Left renal cortex interstitium (tissue), 4 donors: ENCODE measurements at regions not wholly inside any gene's neighbourhood (a gene's known extent, or its start where the extent isn't known, plus 50 kb on each side); places are given as distances from the start of the nearest gene placed in this dataset.
"Not testable (repeated sequence)": the region's sequence is repeated elsewhere in the genome, so short reads cannot be mapped to it uniquely, and the experiment has no call there.

Experiments used
- DNase-seq, 4 donors: peaks; one replicate each; pipeline ENCODE4 v3.0.0-alpha.2; 2013; ENCODE audit warnings: low read depth in 4 of 4, low spot score in 2 of 4, missing footprints in 1 of 4

- DNase-seq, result no peak
These were observed 227.4 kb upstream of the ZNF804A start for GRCh38 chr2:184370954-184371353.

GRCh38 chr2:184371641-184372040 is 226.7 kb upstream of the ZNF804A start:
- no peak for DNase-seq

DNA sequence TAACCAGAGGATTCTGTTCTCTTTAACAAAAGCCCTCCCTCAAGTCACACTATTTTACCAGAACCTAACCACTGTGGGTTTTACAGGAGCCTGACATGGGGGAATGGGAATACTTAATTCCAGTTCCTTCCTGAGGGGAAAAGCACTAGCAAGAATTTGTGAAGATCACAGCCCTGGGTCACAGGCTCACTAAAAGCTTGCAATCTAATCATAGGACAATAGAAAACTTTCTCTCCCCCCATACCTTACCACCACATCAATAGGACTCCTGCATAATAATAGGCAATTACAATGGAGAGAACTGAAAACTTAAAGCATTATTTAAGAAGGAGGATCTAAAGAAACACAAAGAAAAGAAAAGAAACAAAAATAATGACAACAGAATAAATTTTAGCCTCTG is 225.8 kb upstream of the ZNF804A start:
- no peak for DNase-seq

DNA sequence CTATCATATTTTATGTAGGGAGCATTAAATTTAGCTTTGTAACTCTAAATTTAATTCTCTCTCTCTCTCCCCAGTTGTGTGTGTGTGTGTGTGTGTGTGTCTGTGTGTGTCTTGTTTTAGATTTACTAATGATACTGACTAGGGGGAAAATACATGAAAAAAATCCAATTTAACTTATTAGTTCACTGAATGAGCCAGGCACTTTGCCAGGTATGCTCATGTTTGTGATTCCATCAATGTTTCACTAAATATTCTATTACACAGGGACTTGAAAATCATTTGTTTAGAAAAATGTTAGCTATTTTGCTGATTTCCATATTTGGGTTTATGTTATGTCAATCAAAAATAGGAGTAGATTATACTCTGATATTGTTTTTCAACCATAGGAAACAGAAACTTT is 203.7 kb upstream of the ZNF804A start:
- DNase-seq, result no peak

GRCh38 chr2:184402381-184402780 is 195.9 kb upstream of the ZNF804A start:
- DNase-seq, result no peak

GRCh38 chr2:184407041-184407630 is 191.2 kb upstream of the ZNF804A start:
- not testable (repeated sequence) for DNase-seq

- no peak for DNase-seq
These were observed 188.2 kb upstream of the ZNF804A start for GRCh38 chr2:184410160-184410559.

GRCh38 chr2:184413221-184413620 is 185.1 kb upstream of the ZNF804A start:
- no peak for DNase-seq

- no peak for DNase-seq
These were observed 184.6 kb upstream of the ZNF804A start for GRCh38 chr2:184413671-184414229.

GRCh38 chr2:184416146-184416913 is 182.0 kb upstream of the ZNF804A start:
- no peak for DNase-seq

- DNase-seq, result no peak
These were observed 178.6 kb upstream of the ZNF804A start for GRCh38 chr2:184419744-184420143.

DNA sequence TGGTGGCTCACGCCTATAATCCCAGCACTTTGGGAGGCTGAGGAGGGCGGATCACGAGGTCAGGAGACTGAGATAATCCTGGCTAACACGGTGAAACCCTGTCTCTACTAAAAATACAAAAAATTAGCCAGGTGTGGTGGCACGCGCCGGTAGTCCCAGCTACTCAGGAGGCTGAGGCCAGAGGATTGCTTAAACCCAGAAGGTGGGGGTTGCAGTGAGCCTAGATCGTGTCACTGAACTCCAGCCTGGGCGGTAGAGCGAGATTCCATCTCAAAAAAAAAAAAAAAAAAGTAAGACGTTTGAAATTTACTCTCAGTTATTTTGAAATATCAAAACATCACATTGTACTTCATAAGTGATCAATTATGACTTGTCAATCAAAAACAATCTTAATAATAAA is 176.9 kb upstream of the ZNF804A start:
- not testable (repeated sequence) for DNase-seq

- DNase-seq, result no peak
These were observed 173.2 kb upstream of the ZNF804A start for GRCh38 chr2:184425083-184425482.

DNA sequence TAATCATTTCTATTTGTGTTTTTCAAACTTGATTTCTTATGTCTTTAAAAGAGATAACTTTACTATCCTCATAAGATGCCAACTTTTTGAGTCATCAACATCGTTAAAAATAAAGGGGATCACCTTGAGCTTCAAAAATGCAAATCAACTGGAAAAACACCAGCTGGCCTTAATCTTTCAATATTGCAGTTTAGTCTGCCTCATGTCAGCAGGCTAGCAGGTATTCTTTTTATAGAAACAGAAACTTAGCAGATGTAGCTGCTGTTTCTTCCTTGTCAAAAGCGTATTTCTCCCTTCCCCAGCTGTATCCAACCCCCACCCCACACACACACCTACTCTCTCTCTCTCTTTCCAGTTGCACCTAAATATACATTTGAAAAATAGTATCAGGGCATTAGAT is 154.1 kb upstream of the ZNF804A start:
- no peak for DNase-seq

DNA sequence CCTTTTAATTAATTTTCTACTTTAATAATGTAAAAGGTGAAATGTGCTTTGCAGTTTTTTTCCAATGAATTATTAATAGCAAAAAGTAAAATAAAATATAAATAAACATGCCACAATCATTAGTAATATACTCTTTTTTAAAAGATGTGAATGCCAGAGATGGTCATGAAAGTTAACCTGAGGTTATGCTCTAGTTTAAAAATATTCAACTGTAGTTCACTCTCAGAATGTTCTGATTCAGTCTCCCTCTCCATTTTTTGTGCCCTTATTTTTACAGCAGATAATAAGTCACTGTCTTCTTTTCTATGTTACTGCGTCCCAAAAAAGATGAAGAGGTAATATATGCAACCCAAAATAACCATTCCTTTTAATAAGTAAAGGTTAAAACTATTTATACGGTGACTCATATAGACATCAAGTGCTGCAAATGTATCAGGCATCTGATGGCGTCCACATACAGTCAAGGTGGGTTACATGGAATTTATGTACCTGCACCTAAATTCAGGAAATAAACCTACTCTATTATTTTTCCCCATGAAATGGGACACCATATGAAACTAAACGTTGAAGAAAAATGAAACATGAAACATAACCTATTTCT is 153.6 kb upstream of the ZNF804A start:
- no peak for DNase-seq

GRCh38 chr2:184449760-184450159 is 148.6 kb upstream of the ZNF804A start:
- no peak for DNase-seq

DNA sequence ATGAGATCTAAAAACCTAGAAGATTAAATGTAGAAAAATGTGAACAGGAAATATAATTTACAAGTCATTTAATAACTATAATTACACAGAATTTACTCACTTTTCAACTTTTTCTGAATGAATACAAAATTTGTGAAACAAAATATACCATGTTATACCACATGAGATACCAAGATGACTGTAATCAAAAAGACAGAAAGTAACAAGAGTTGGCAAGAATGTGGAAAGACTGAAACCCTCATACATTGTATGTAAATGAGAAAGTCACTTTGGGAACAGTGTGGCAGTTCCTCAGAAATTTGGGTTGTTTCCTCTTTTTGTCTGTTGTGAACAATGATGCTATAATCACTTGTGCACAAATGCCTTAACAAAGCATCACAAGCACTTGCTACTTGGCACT is 145.4 kb upstream of the ZNF804A start:
- no peak for DNase-seq

- DNase-seq, result no peak
These were observed 142.7 kb upstream of the ZNF804A start for GRCh38 chr2:184455624-184456023.

DNA sequence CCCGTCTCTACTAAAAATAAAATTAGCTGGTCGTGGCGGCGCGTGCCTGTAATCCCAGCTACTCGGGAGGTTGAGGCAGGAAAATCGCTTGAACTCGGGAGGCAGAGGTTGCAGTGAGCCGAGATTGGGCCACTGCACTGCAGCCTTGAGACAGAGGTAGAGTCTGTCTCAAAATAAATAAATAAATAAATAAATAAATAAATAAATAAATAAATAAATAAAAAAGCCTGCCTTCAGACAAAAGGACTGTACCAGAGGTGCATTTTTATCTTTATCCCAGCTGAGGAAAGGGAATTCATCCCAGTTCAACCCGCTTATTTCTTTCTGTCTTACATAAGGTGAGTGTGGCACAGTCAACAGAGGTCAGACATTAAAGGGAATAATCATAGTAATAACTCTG is 141.6 kb upstream of the ZNF804A start:
- DNase-seq, result not testable (repeated sequence)

DNA sequence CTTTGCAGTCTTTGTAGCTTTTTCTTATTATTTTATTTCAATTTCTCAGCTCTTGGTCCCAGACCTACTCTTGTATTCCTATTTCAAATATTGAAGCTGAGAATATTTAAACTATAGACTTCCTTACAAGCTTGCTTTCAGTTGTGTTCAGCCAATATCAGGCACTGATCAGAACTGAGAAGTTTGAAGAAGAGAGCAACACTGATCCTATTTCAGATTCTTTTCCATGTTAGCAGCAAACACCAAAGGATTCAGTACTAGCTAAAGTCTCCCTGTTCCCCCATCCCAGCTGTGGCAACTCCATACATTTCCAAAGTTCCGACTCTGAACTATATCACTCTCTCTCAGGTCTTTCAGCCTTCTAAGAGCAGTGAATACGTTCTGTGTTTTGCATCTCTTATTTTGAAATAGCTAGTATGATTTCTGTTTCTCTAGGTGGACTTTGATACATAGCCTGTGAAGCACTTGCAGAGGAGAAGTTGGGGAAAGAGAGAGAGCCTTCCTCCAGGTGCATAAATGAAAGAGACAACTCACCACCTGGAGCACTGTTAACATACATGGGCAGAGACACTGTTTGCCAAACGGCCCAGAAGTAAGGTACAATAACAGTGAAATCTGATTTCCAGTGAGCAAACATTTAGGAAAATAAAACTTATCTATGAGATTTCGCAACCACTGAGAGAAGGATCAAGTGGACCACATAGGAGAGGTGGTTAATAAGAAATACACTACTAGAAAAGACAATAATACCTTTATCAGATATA is 135.0 kb upstream of the ZNF804A start:
- no peak for DNase-seq

DNA sequence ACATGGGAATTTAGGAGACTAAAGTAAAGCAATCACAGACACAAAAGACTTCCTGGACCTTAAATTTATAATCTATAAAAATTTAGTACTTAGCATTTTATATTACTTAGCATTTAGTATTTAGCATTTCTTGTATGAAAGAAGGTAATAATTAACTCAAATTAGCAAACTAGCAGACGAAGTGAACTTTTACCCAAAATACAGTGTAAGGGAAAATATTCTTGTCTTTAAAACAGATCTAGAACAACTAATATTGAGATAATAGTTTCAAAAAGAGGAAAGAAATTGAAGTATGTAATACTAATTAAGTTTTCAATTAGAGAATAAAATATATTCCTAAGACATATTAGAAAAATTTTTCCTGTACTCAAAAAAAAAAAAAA is 134.5 kb upstream of the ZNF804A start:
- no peak for DNase-seq
